Heart left ventricle (tissue), 16 donors: ENCODE measurements at regions not wholly inside any gene's neighbourhood (a gene's known extent, or its start where the extent isn't known, plus 50 kb on each side); places are given as distances from the start of the nearest gene placed in this dataset.

ENCODE experiments used
- ATAC-seq, 4 donors: fragments of 200-7000 bp; cut with Tn5 transposase; one replicate each; pipeline ENCODE4 v1.9.1; 2020 to 2022; ENCODE audit warnings: moderate library complexity in 4 of 4, mild to moderate bottlenecking in 3 of 4, moderate number of reproducible peaks in 1 of 4
- DNase-seq, 5 donors: peaks; one replicate each; pipeline ENCODE4 v3.0.0-alpha.2; 2020
- H3K27ac ChIP-seq, 12 donors: fragments of 200-600 bp; sonication (generic) in 4 of 12; one replicate each; pipeline versions ENCODE4 v1.5.0 to v1.8.0; 2016 to 2022; ENCODE audit warnings: mild to moderate bottlenecking in 2 of 12
- H3K27me3 ChIP-seq, 9 donors: fragments of 200-600 bp; sonication (generic) in 2 of 9; one replicate each; pipeline versions ENCODE4 v1.5.1 to v1.8.0; 2016 to 2022; ENCODE audit warnings: mild to moderate bottlenecking in 3 of 9
- H3K36me3 ChIP-seq, 9 donors: fragments of 200-600 bp; sonication (generic) in 2 of 9; one replicate each; pipeline versions ENCODE4 v1.5.0 to v1.8.0; 2018 to 2022; ENCODE audit warnings: mild to moderate bottlenecking in 2 of 9
- H3K4me1 ChIP-seq, 12 donors: fragments of 200-600 bp; sonication (generic) in 4 of 12; one replicate each; pipeline versions ENCODE4 v1.5.0 to v1.8.0; 2016 to 2022; ENCODE audit warnings: mild to moderate bottlenecking in 3 of 12
- H3K4me3 ChIP-seq, 12 donors: fragments of 200-600 bp; sonication (generic) in 4 of 12; one replicate each; pipeline versions ENCODE4 v1.5.0 to v1.8.0; 2017 to 2022; ENCODE audit warnings: mild to moderate bottlenecking in 9 of 12, moderate library complexity in 4 of 12
- H3K9me3 ChIP-seq, 12 donors: fragments of 200-600 bp; sonication (generic) in 4 of 12; one replicate each; pipeline versions ENCODE4 v1.5.0 to v1.8.0; 2016 to 2022; ENCODE audit warnings: mild to moderate bottlenecking in 1 of 12
- POLR2A ChIP-seq, 2 donors: fragments of 450-650 bp; IDR thresholded peaks; one replicate each; pipeline ENCODE4 v1.6.1; 2017; ENCODE audit warnings: antibody characterized with exemption in 2 of 2, mild to moderate bottlenecking in 2 of 2, moderate library complexity in 2 of 2
- WGBS, 4 donors: extraction: QIAGEN DNeasy Blood & Tissue Kit in 2 of 4; methylation state at CpG; one replicate each; pipeline versions ENCODE4 v1.1.5 to v1.1.7; 2013 to 2018; 5-methylcytosine and 5-hydroxymethylcytosine counted together
- intact Hi-C, 10 donors: fragments of 100-400 bp; cut with DNase I; formaldehyde crosslinking; loops; one replicate each; pipeline versions ENCODE4 v1.11.1 to v1.14.2; 2022
- TF ChIP-seq, protein P1 (sequence below), 12 donors: fragments of 200-600 bp; sonication (generic) in 4 of 12; IDR thresholded peaks; one replicate each; pipeline versions ENCODE4 v1.5.0 to v1.8.0; 2018 to 2022; ENCODE audit warnings: antibody characterized with exemption in 12 of 12, mild to moderate bottlenecking in 5 of 12
- donor health status: ischemic (EF 13 %, LVEDD 7.1; RV severe dilation, severe dysfunction).
- donor health status: healthy with polysubstance abuse.
- donor health status: DM: no; HTN: yes; CAD: no.
- donor health status: DM: no; HTN: no; CAD: no.
- donor health status: ischemic (EF 25% LVEDD 6.9; RV normal size, moderate dysfunction).
- donor health status: ischemic (EF 25% LVEDD 5.7; RV mildly dilated, moderate dysfunction).
- donor health status: healthy.
- donor health status: DM: yes; HTN: yes; CAD: no.
- donor health status: ischemic (EF 35%, LVEDD 5.7; RV mildly dilated, moderate dysfunction).
- donor health status: nonischemic (EF 11% LVEDD 7.7; RV severe dilation, severe dysfunction).
- donor health status: DM: yes; HTN: yes; CAD: no.
- donor health status: PGD.
- donor health status: ischemic (EF 29% LVEDD 5.4; RV normal size, mild dysfunction).
- donor health status: nonischemic (EF 23%, LVEDD 6.1; RV moderate dilation, normal function).

DNA sequence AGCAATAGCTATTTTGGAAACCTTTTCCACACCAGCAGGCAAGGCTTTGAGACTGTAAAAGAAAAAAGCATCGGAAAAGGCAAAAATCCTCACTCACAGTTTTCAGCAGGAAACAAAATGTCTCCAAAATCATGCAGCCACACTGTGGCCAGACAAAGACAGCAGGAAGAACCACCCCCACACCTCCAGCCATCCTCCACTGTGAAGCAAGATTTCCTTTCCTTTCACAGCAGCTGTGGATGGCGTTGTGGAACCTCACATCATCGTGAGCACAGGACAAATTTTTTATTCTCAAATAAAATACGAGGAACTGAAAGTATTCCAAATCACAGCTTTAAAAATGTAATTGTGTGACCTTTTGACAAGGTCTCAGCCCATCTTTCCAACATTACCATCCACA, 351.7 kb upstream of the NOCT start:
- intact Hi-C loops: no loop called here
- H3K9me3 ChIP-seq: no peaks in the 10 kb centered on the region
- no peak overlapping the region for H3K4me3 ChIP-seq
- 41 to 58% (median 53%) methylated on average over 4 of the region's 4 CpGs for WGBS, 4 donors
- H3K36me3 ChIP-seq: no peaks in the 10 kb centered on the region
- no peaks in the 10 kb centered on the region for H3K4me1 ChIP-seq
- no peaks in the 10 kb centered on the region for H3K27me3 ChIP-seq
- DNase-seq (no peak), ATAC-seq (peak in 2 of 4 donors; percentile 26 to 43)
- TF ChIP-seq, protein P1, sequence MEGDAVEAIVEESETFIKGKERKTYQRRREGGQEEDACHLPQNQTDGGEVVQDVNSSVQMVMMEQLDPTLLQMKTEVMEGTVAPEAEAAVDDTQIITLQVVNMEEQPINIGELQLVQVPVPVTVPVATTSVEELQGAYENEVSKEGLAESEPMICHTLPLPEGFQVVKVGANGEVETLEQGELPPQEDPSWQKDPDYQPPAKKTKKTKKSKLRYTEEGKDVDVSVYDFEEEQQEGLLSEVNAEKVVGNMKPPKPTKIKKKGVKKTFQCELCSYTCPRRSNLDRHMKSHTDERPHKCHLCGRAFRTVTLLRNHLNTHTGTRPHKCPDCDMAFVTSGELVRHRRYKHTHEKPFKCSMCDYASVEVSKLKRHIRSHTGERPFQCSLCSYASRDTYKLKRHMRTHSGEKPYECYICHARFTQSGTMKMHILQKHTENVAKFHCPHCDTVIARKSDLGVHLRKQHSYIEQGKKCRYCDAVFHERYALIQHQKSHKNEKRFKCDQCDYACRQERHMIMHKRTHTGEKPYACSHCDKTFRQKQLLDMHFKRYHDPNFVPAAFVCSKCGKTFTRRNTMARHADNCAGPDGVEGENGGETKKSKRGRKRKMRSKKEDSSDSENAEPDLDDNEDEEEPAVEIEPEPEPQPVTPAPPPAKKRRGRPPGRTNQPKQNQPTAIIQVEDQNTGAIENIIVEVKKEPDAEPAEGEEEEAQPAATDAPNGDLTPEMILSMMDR (IDR thresholded peaks at IDR 0.05): no peak
- no peak for TF ChIP-seq POLR2A (IDR thresholded peaks at IDR 0.05)
- H3K27ac ChIP-seq: no peak overlapping the region

DNA sequence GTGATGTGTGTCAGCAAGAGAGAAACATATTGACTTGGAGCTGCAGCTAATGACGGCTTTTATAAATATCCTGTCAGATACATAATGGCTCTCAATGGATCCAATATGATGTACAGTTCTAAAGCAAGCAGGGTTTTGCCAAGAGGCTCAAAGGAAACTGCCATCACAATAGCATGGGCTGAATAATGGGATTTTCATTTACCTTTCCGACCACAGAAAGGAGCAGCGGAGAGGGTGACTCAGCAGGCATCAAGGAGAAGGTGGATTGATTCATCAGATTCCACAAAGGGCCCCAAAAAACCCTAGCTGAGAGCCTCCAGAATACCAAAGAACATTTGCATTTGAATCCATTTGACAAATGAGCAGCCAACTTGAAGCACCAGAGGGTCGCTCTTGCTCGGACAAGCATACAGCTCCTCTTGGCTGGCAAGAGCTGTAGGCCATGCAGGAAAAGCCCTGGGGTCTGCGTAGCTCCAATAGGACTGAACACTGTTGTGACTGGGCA, 355.7 kb upstream of the NOCT start:
- ATAC-seq (no peak), DNase-seq (no peak)
- no peaks in the 10 kb centered on the region for H3K27me3 ChIP-seq
- no peaks in the 10 kb centered on the region for H3K4me1 ChIP-seq
- no peaks in the 10 kb centered on the region for H3K36me3 ChIP-seq
- H3K9me3 ChIP-seq: no peaks in the 10 kb centered on the region
- TF ChIP-seq POLR2A (IDR thresholded peaks at IDR 0.05): no peak
- TF ChIP-seq, protein P1 (IDR thresholded peaks at IDR 0.05): no peak
- 93 to 96% (median 95%) methylated on average over 6 of the region's 6 CpGs for WGBS, 4 donors
- intact Hi-C loops: no loop called here
- H3K4me3 ChIP-seq: no peak overlapping the region
- H3K27ac ChIP-seq: no peak overlapping the region

DNA sequence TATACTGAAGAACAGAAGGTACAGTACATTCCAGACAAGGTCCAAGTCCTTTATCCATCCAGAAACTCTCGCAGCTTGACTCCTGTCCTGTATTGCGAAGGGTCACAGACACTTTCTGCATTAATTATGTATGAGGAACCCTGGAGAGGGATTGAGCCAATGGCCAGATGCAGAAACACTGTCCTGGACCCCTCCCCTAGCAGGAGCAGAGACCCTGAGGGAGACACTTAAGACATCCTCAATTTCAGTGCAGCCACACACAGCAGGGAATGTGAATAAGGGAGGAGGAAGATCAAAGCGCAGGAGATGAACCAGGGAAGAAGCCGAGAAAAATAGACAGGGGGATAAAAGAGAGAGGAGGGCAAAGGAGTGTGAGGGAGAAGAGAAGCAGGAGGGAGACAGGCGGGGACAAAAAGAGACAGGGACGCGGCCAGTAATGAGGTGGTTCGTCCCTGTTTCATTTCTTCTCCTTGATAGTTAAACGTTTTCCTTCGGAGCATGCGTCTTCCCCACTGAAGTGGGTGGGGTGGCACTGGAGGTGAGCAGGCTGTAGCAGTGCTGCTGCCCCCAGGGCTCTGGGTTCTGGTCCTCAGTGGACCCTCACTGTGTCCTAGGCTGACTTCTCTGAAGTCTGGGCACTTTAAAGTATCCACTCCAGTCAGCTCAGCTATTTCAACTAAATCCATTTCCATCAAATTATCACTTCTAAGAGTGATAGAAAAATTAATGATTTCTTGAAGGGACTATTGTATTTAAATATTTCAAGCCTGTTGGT, 356.4 kb upstream of the NOCT start:
- no peak for ATAC-seq
- intact Hi-C loops: no loop called here
- 69 to 78% (median 72%) methylated on average over 11 of the region's 11 CpGs for WGBS, 4 donors

DNA sequence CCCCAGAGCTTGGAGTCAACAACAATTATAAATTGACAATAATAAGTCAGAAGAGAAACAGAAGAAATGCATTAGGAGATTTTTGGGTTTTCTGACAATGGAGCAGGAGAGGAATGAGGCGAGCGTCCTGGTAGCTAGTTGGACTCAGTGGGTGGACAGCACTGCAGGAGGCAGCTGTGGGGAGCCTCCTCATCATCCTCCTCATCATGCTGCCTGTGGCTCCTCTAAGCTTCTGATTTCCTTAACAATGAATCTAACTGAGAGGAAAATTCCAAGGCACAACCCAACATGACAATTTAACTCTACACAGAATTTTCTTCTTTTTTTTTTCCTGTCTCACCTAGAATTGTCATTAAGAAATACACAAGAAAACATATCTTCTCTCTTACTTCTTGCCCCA, 357.1 kb upstream of the NOCT start:
- Histone ChIP-seq H3K9me3 (no peaks in the 10 kb centered on the region), H3K27me3 (no peaks in the 10 kb centered on the region), H3K27ac (no peak overlapping the region), H3K36me3 (no peaks in the 10 kb centered on the region), H3K4me3 (no peak overlapping the region), H3K4me1 (no peaks in the 10 kb centered on the region)
- intact Hi-C loops: no loop called here
- no peak for DNase-seq
- 40 to 92% (median 67%) methylated on average over 2 of the region's 2 CpGs for WGBS, 4 donors
- TF ChIP-seq, protein P1 (IDR thresholded peaks at IDR 0.05): no peak
- TF ChIP-seq POLR2A (IDR thresholded peaks at IDR 0.05): no peak
- no peak for ATAC-seq

More for the DNA sequence above, 356.4 kb upstream of the NOCT start:
- DNase-seq: no peak
- Histone ChIP-seq H3K36me3 (no peaks in the 10 kb centered on the region), H3K9me3 (no peaks in the 10 kb centered on the region), H3K27ac (no peak overlapping the region), H3K4me3 (no peak overlapping the region), H3K27me3 (no peaks in the 10 kb centered on the region), H3K4me1 (no peaks in the 10 kb centered on the region)
- no peak for TF ChIP-seq POLR2A (IDR thresholded peaks at IDR 0.05)
- TF ChIP-seq, protein P1 (IDR thresholded peaks at IDR 0.05): no peak
